ENCODE measurements at regions not wholly inside any gene's neighbourhood (a gene's known extent, or its start where the extent isn't known, plus 50 kb on each side); places are given as distances from the start of the nearest gene placed in this dataset.

DNA sequence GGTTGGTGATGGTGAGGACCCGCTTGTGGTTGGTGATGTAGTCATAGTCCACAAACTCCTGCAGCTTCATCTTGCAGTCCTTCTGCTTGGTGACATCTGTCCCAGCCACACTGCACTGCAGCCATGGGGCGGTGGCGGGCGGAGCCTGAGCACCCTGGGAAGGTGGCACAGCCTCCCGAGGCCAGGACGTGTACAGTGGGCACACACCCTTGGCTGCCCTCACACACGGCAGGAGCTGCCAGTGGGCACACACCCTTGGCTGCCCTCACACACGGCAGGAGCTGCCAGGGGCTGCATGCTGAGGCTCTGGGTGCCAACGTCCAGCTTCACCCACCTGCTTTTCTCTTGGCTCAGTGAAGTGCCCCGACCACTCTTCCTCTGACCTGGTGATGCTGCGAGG is 128.7 kb downstream of the TUBA3C start:
- DNase-seq = no peak
- in situ Hi-C loops (cut with MboI; ENCODE audit: low sequenced_read_pairs) (no loop called here), dilution Hi-C loops (cut with HindIII; ENCODE audit: low sequenced_read_pairs, unreplicated experiment) (no loop called here), intact Hi-C loops (cut with micrococcal nuclease) (no loop called here)
- H3K14ac ChIP-seq (replicated peaks; ENCODE audit: low read depth, low read length) = no peak overlapping the region
- no peak overlapping the region for H3K18ac ChIP-seq (ENCODE audit: low read depth, low read length)
- H2AK9ac ChIP-seq (replicated peaks; ENCODE audit: low read depth, low read length, poor library complexity) = no peak overlapping the region
- H3K56ac ChIP-seq (ENCODE audit: extremely low read depth, insufficient read depth, low read length) = no peak overlapping the region
- no peak overlapping the region for H2BK15ac ChIP-seq (ENCODE audit: low read depth, low read length)
- no peak for ATAC-seq (ENCODE audit: low read depth)
- H4K91ac ChIP-seq (ENCODE audit: insufficient read depth, low read depth, low read length) = no peak overlapping the region
- no peak overlapping the region for H4K5ac ChIP-seq (ENCODE audit: low read depth, low read length)
- H3K27ac ChIP-seq (ENCODE audit: insufficient read depth, low read length) = no peak overlapping the region
- CTCF ChIA-PET = no interaction called here
- H3K9me1 ChIP-seq (ENCODE audit: insufficient read depth, low read length) = no peaks in the 10 kb centered on the region
- H3K4me3 ChIP-seq (ENCODE audit: insufficient read depth, low read depth, low read length) = no peak overlapping the region
- H3K23ac ChIP-seq (ENCODE audit: low read depth, low read length) = no peak overlapping the region
- H3K9ac ChIP-seq (ENCODE audit: low read depth, low read length) = no peak overlapping the region
- no peak overlapping the region for H2BK120ac ChIP-seq (ENCODE audit: low read depth, low read length)
- no peak overlapping the region for H2BK5ac ChIP-seq (ENCODE audit: low read depth, low read length, poor library complexity, severe bottlenecking)
- TF ChIP-seq SMC3 (IDR thresholded peaks at IDR 0.05; ENCODE audit: low read depth, low read length) = no peak
- H3K4me1 ChIP-seq (ENCODE audit: control insufficient read depth, insufficient read depth, low read length) = no peaks in the 10 kb centered on the region
- no peaks in the 10 kb centered on the region for H3K27me3 ChIP-seq (ENCODE audit: control insufficient read depth, insufficient read depth, low read length)
- no peak overlapping the region for H3K4ac ChIP-seq (ENCODE audit: low read depth, low read length)
- H3K9me3 ChIP-seq (ENCODE audit: control insufficient read depth, insufficient read depth, low read length) = peaks cover 62% of the 10 kb centered on the region
- POLR2A ChIA-PET (ENCODE audit: unreplicated experiment) = no interaction called here
- peak overlapping the region; percentile 21 for H2AFZ ChIP-seq (replicated peaks; ENCODE audit: low read length, poor library complexity)
- no peak overlapping the region for H2BK20ac ChIP-seq (ENCODE audit: low read depth, low read length)
- no peak overlapping the region for H3K4me2 ChIP-seq (ENCODE audit: low read depth, low read length)
- no peaks in the 10 kb centered on the region for H3K79me1 ChIP-seq (ENCODE audit: low read depth in 1 of 2, low read length in 2 of 2)
- H4K20me1 ChIP-seq (ENCODE audit: insufficient read depth, low read length) = no peaks in the 10 kb centered on the region
- 80% methylated on average over 1 of the region's 11 CpGs; no CpG with 5 or more reads in 1 of the 2 experiments for WGBS, 2 experiments (ENCODE audit: extremely low coverage in 2 of 2, insufficient read length in 1 of 2)
- no TSS peak for BruUV-seq (replicated peaks)
- H2AK5ac ChIP-seq (ENCODE audit: low read depth, low read length) = no peak overlapping the region
- no peaks in the 10 kb centered on the region for H3K36me3 ChIP-seq (ENCODE audit: control insufficient read depth, insufficient read depth, low read length)
- no peak overlapping the region for H4K8ac ChIP-seq (ENCODE audit: low read depth in 2 of 2, low read length in 2 of 2)
